Activated naive CD4-positive, alpha-beta T cell treated with anti-CD3 and anti-CD28 coated beads for 36 hours (primary cell): ENCODE measurements at regions not wholly inside any gene's neighbourhood (a gene's known extent, or its start where the extent isn't known, plus 50 kb on each side); places are given as distances from the start of the nearest gene placed in this dataset.

Experiments used
- CTCF ChIA-PET: fragments of 350-600 bp; sonication (Branson Sonifier 250); formaldehyde crosslinking; loops from one replicate; lab custom pipeline; 2021; ENCODE audit warnings: antibody characterized with exemption; lab: Charles Lee
- DNase-seq: peaks from one replicate; pipeline ENCODE4 v3.0.0-alpha.2; 2020
- H3K27ac Mint-ChIP-seq: one replicate; pipeline ENCODE4 v1.8.0; 2021; ENCODE audit warnings: mild to moderate bottlenecking, mixed read lengths
- H3K27me3 Mint-ChIP-seq: one replicate; pipeline ENCODE4 v1.8.0; 2021; ENCODE audit warnings: low read depth, mixed read lengths
- H3K36me3 Mint-ChIP-seq: one replicate; pipeline ENCODE4 v1.8.0; 2021; ENCODE audit warnings: low read depth, mixed read lengths
- H3K4me1 Mint-ChIP-seq: one replicate; pipeline ENCODE4 v1.8.0; 2021; ENCODE audit warnings: low read depth, mixed read lengths
- H3K4me3 Mint-ChIP-seq: one replicate; pipeline ENCODE4 v1.8.0; 2021; ENCODE audit warnings: mild to moderate bottlenecking, moderate library complexity, mixed read lengths
- H3K9me3 Mint-ChIP-seq: one replicate; pipeline ENCODE4 v1.8.0; 2021; ENCODE audit warnings: mixed read lengths
- intact Hi-C: fragments of 100-400 bp; cut with micrococcal nuclease; formaldehyde crosslinking; loops from one replicate; pipeline ENCODE4 v1.15.1; 2023

DNA sequence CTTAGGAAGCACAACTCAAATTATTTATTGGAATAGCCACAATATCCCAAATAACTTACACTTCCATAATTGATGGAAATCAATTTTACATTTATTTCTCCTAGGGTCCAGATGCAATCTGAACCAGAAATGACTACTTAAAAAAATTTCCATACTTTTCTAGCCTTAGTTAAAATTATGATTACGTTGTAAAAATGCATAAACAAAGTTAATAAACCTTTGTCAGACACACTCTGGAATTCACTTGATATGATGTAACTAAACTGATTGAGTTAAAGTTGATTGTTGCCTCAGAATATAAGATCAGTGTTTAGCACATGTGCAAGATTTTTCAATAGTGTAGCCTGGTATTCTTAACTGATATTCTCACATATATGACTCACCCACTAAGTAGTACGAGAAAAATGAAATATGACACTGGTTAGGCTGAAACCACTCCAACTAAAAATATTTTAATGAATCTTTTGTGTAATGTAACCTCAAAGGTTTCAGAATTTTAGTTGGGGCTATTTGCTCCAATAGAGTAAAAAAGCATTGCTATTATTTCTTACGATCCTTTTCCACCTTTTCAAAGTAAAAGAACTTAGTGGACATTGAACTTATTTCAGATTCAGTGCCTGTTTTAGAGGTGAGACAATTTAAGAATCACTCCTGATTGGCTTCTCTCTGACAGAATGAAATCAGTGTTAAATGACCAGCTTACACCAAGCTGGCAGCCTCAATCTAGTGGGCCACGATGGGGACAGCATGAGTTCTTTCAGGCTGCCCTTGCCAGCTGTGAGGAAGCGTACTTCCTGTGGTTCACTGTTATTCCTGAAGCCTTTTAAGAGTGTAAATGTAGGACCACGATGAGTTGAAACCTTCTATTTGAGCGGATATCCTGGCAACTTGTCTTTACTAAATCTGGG is 277.2 kb upstream of the CDH9 start:
- CTCF ChIA-PET = no interaction called here
- intact Hi-C loops = no loop called here
- H3K27me3 Mint-ChIP-seq = no peaks in the 10 kb centered on the region
- H3K9me3 Mint-ChIP-seq = peaks cover 7% of the 10 kb centered on the region
- no peak overlapping the region for H3K4me3 Mint-ChIP-seq
- no peaks in the 10 kb centered on the region for H3K36me3 Mint-ChIP-seq
- H3K4me1 Mint-ChIP-seq = no peaks in the 10 kb centered on the region
- no peak for DNase-seq
- no peak overlapping the region for H3K27ac Mint-ChIP-seq

GRCh38 chr5:27313549-27313948 is 275.2 kb upstream of the CDH9 start:
- H3K36me3 Mint-ChIP-seq = no peaks in the 10 kb centered on the region
- intact Hi-C loops = no loop called here
- DNase-seq = no peak
- no peak overlapping the region for H3K4me3 Mint-ChIP-seq
- no peak overlapping the region for H3K27ac Mint-ChIP-seq
- no peaks in the 10 kb centered on the region for H3K4me1 Mint-ChIP-seq
- H3K9me3 Mint-ChIP-seq = peaks cover 5% of the 10 kb centered on the region
- no peaks in the 10 kb centered on the region for H3K27me3 Mint-ChIP-seq
- CTCF ChIA-PET = no interaction called here

DNA sequence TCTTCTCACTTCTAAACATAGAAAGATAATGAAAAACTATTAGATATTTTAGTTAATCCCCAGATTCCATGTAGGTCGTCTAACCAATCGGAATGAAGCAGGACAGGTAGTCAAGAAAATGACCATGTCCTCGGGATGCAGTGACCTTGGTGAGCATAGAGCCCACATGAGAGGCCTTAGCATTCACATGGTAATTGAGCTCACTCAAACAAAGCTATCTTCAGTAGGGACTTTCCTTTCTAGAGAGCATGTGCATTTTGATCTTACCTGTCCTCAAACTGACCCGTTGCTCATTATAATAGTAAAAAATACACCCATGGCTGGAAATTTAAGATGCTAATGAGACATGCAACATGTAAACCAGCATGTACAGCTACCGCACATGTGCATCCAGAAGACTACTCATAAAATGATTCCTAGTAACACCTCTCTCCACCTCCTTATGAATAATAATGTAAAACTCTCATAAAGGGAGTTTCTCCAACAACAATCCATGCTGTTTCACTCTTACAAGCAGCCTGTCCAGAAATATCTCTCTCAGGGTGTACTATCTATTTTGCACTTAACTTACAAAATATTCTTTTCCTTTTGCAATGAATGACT is 274.0 kb upstream of the CDH9 start:
- Mint-ChIP-seq H3K27ac (no peak overlapping the region), H3K4me1 (no peaks in the 10 kb centered on the region), H3K9me3 (peaks cover 8% of the 10 kb centered on the region), H3K36me3 (no peaks in the 10 kb centered on the region), H3K4me3 (no peak overlapping the region), H3K27me3 (no peaks in the 10 kb centered on the region)
- CTCF ChIA-PET = no interaction called here
- DNase-seq = no peak
- intact Hi-C loops = no loop called here

- CTCF ChIA-PET = no interaction called here
- intact Hi-C loops = no loop called here
- Mint-ChIP-seq H3K27ac (no peak overlapping the region), H3K4me3 (no peak overlapping the region), H3K27me3 (no peaks in the 10 kb centered on the region), H3K36me3 (no peaks in the 10 kb centered on the region), H3K9me3 (peaks cover 6% of the 10 kb centered on the region), H3K4me1 (no peaks in the 10 kb centered on the region)
- DNase-seq = no peak
Measured at GRCh38 chr5:27311544-27311943, 273.2 kb upstream of the CDH9 start.

DNA sequence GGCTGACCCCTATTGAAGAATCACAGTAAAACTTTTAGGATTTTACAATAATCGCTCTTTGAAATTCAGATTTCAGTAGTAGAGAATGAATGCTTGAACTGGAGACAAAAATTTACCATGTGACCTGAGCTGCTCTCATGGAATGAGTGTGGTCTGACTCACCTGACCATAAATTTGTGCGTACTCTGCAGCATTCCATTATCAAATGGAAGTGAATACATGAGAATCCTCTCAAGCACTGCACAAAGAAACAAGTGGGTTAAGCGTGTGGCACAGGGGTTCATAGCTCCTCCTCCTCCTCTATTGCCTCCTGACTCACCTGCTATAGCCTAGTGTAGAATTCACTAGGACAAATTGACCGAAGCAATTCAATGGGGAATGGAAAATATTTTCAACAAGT is 269.8 kb upstream of the CDH9 start:
- no peak for DNase-seq
- H3K36me3 Mint-ChIP-seq = no peaks in the 10 kb centered on the region
- peaks cover 3% of the 10 kb centered on the region for H3K9me3 Mint-ChIP-seq
- H3K27ac Mint-ChIP-seq = no peak overlapping the region
- no peak overlapping the region for H3K4me3 Mint-ChIP-seq
- intact Hi-C loops = no loop called here
- H3K27me3 Mint-ChIP-seq = no peaks in the 10 kb centered on the region
- CTCF ChIA-PET = no interaction called here
- H3K4me1 Mint-ChIP-seq = no peaks in the 10 kb centered on the region

DNA sequence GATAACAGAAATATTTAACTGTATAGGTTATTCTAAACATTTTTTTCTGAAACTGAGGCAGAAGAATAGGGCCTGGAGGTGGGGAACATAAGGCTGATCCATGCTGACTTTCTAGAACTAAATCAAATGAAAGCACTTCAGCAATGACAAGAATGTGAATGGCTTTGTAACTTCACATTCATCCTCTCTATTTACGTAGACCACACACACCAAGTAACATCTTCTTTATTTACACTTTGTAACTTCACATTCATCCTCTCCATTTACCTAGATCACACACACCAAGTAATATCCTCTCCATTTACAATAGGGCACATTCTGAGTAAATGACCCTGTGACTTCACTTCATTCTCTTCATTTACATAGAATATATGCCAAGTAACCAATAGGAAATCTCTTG is 251.8 kb upstream of the CDH9 start:
- no peak for DNase-seq
- Mint-ChIP-seq H3K27me3 (no peaks in the 10 kb centered on the region), H3K27ac (no peak overlapping the region), H3K4me3 (no peak overlapping the region), H3K9me3 (peaks cover 6% of the 10 kb centered on the region), H3K4me1 (no peaks in the 10 kb centered on the region), H3K36me3 (no peaks in the 10 kb centered on the region)
- CTCF ChIA-PET = no interaction called here
- intact Hi-C loops = no loop called here

- peaks cover 2% of the 10 kb centered on the region for H3K9me3 Mint-ChIP-seq
- no peaks in the 10 kb centered on the region for H3K36me3 Mint-ChIP-seq
- intact Hi-C loops = no loop called here
- CTCF ChIA-PET = no interaction called here
- no peak overlapping the region for H3K4me3 Mint-ChIP-seq
- no peaks in the 10 kb centered on the region for H3K27me3 Mint-ChIP-seq
- H3K27ac Mint-ChIP-seq = no peak overlapping the region
- H3K4me1 Mint-ChIP-seq = no peaks in the 10 kb centered on the region
- no peak for DNase-seq
Measured at GRCh38 chr5:27276119-27276518, 237.7 kb upstream of the CDH9 start.

- Mint-ChIP-seq H3K27me3 (no peaks in the 10 kb centered on the region), H3K4me3 (no peak overlapping the region), H3K4me1 (no peaks in the 10 kb centered on the region), H3K27ac (no peak overlapping the region), H3K9me3 (peaks cover 2% of the 10 kb centered on the region), H3K36me3 (no peaks in the 10 kb centered on the region)
- CTCF ChIA-PET = no interaction called here
- intact Hi-C loops = no loop called here
- no peak for DNase-seq
Measured at GRCh38 chr5:27275345-27275744, 237.0 kb upstream of the CDH9 start.

DNA sequence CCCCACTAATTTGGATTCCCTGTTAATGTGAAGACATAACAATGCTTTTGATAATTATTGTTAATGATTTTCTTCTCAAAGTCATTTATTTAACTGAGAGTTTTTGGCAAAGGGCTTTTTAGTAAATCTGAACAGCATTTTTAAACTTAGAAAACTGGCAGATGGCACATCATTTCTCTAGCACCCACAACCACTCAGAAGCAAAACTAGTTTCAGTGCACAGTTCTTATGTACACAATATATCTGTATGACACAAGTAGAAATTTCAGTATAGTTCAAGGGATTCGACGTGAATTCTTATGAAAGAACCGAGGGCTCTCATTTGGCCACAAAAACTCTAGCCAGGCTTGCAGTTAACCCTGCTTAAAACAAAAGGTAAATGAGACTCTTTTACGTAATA is 231.4 kb upstream of the CDH9 start:
- H3K9me3 Mint-ChIP-seq = peaks cover 7% of the 10 kb centered on the region
- no peaks in the 10 kb centered on the region for H3K27me3 Mint-ChIP-seq
- CTCF ChIA-PET = no interaction called here
- H3K36me3 Mint-ChIP-seq = no peaks in the 10 kb centered on the region
- H3K4me3 Mint-ChIP-seq = no peak overlapping the region
- no peaks in the 10 kb centered on the region for H3K4me1 Mint-ChIP-seq
- intact Hi-C loops = no loop called here
- H3K27ac Mint-ChIP-seq = no peak overlapping the region
- no peak for DNase-seq

DNA sequence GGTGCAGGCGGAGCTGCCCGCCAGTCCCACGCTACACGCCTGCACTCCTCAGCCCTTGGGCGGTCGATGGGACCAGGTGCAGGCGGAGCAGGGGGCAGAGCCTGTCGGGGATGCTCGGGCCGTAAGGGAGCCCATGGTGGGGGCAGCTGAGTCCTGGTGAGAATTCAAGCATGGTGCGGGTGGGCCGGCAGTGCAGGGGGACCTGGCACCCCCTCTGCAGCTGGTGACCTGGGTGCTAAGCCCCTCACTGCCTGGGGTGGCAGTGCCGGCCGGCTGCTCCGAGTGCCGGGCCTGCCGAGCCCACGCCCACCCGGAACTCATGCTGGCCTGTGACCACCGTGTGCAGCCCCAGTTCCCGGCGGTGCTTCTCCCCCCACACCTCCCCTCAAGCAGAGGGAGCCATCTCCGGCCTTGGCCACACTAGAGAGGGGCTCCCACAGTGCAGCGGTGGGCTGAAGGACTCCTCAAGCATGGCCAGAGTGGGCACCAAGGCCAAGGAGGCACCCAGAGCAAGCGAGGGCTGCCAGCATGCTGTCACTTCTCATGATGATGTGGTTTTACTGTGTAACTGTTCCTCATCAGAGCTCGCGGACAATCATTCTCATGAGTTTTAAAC is 228.9 kb upstream of the CDH9 start:
- Mint-ChIP-seq H3K9me3 (peaks cover 22% of the 10 kb centered on the region), H3K27me3 (no peaks in the 10 kb centered on the region), H3K36me3 (no peaks in the 10 kb centered on the region), H3K27ac (no peak overlapping the region), H3K4me1 (no peaks in the 10 kb centered on the region), H3K4me3 (no peak overlapping the region)
- intact Hi-C loops = no loop called here
- CTCF ChIA-PET = no interaction called here
- DNase-seq = no peak

DNA sequence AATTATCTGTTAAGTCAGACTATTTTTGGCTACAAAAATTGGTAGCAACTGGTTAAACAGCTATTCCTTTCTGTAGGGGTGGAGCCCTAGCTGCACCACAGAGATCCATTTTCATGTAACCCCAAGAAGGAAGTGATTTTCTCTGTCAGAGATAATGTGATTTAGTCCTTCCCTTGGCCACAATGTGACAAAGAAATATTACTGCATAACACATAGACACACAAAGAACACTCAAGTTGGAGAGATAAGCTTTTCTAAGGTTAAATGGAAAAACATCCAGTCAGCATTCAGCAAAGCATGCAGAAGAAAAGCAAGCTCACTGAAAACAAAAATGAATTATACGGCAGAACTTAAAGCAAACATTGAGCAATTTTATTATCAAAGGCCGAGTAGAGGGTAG is 227.8 kb upstream of the CDH9 start:
- H3K36me3 Mint-ChIP-seq = no peaks in the 10 kb centered on the region
- intact Hi-C loops = no loop called here

DNA sequence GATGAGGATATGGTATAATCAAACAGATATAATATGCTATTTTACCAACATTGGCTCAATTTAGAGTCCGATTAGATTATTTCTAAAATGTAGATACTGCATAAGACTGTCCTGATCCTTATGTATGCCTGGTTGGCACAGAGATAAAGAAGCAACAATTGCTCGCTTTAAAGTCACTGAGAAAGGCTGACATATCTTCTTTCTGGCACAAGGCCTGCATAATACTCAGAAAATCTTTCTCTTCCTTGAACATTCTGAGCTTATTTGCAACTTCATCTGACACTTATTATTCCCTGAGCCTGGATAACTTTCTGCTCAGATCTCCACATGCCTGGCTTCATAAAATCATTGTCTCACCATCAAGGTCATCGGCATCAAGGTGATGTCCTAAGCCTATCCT is 219.3 kb upstream of the CDH9 start:
- DNase-seq = no peak
- intact Hi-C loops = no loop called here
- Mint-ChIP-seq H3K27ac (no peak overlapping the region), H3K4me1 (no peaks in the 10 kb centered on the region), H3K36me3 (no peaks in the 10 kb centered on the region), H3K4me3 (no peak overlapping the region), H3K27me3 (no peaks in the 10 kb centered on the region), H3K9me3 (peaks cover 10% of the 10 kb centered on the region)
- CTCF ChIA-PET = no interaction called here

More for the DNA sequence above, 227.8 kb upstream of the CDH9 start:
- H3K4me1 Mint-ChIP-seq = no peaks in the 10 kb centered on the region
- CTCF ChIA-PET = no interaction called here
- peaks cover 22% of the 10 kb centered on the region for H3K9me3 Mint-ChIP-seq
- no peak overlapping the region for H3K4me3 Mint-ChIP-seq
- DNase-seq = no peak
- no peak overlapping the region for H3K27ac Mint-ChIP-seq
- no peaks in the 10 kb centered on the region for H3K27me3 Mint-ChIP-seq

DNA sequence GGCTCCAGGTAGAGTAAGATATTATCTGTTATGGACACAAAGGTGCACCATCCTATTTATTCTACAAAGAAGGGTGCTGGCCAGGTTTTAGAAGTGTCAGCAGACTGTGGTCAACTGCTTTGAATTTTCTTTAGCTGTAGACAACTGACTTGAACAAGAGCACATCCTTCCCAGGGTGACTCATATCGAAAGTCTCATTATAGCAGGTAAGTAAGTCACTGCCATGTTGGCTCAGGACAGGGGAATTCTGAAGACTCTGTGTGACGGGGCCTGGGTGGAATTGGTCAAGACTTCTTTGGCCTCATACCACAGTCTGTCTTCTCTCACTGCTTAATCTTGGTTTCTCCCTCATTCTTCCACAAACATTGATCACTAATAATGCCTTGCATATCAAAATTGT is 214.5 kb upstream of the CDH9 start:
- intact Hi-C loops = no loop called here
- no peak for DNase-seq
- CTCF ChIA-PET = interaction anchor here (0.6 kb wide), 1 partner anchor 513 kb away, joined by 3 read pairs; no protein-coding TSS in a partner anchor

More for the DNA sequence above, 214.5 kb upstream of the CDH9 start:
- Mint-ChIP-seq H3K4me3 (no peak overlapping the region), H3K9me3 (peaks cover 7% of the 10 kb centered on the region), H3K4me1 (no peaks in the 10 kb centered on the region), H3K27ac (no peak overlapping the region), H3K27me3 (no peaks in the 10 kb centered on the region), H3K36me3 (no peaks in the 10 kb centered on the region)
